HG03571 (cell line): ENCODE measurements at regions not wholly inside any gene's neighbourhood (a gene's known extent, or its start where the extent isn't known, plus 50 kb on each side); places are given as distances from the start of the nearest gene placed in this dataset.
"Not testable (repeated sequence)": the region's sequence is repeated elsewhere in the genome, so short reads cannot be mapped to it uniquely, and the experiment has no call there.

Source experiments
- ATAC-seq: cut with Tn5 transposase; IDR thresholded peaks from one replicate; pipeline ENCODE4 v1.9.1; 2021; ENCODE audit not compliant: unreplicated experiment

DNA sequence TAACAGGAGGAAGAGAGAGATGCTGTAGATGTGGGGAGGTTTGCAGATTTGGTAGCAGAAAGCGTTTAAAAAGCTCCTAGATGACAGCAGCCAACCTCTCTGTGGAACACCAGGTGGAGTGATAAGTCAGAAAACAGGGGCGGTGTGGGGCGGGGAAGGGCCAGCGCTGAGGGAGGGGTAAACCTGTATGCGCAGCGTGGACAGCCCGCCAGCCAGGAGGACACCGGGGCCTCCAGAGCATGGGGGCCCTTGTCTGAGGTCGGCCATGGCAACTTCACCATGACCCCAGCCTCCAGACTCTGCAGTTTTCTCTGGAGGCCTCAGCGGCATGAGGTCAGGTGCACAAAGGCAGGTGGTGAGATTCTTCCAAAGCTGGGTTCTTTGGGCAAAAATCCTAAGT is 423.7 kb downstream of the BRD1 start:
- ATAC-seq, result no peak

GRCh38 chr22:49403102-49403501 is 424.6 kb downstream of the BRD1 start:
- ATAC-seq, result no peak

GRCh38 chr22:49402169-49402568 is 425.5 kb downstream of the BRD1 start:
- ATAC-seq, result no peak

DNA sequence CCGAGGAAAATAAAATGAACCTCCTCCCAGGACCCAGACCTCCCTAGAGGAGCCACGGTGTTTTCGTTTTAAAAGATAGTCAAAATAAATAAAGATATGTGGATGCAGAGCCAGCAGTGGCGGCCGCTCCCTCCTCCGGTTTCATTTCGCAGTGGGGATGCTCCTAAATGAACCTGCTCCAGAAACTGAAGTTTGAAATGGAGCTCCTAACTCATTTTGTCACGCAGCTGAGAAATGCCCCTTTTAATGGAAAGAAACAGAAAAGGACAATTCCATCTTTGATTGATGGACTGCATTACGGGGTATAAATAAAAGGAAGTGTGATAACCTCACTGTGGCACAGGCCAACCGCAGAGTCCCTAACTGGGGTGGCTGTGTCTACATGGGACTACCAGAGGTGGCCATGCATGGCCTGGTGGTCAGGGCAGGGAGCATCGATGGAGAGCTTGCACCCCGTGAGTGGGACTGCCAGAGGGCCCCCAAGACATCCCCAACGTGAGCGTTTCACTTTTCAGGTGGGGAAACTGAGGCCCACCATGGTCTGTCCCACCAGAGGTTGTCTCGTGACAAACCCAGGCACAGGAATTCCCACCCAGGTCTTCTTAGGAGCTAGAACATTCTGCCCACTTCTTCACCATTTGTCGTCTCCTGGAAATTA is 426.6 kb downstream of the BRD1 start:
- no peak for ATAC-seq

GRCh38 chr22:49400136-49400940 is 427.3 kb downstream of the BRD1 start:
- ATAC-seq, result no peak

DNA sequence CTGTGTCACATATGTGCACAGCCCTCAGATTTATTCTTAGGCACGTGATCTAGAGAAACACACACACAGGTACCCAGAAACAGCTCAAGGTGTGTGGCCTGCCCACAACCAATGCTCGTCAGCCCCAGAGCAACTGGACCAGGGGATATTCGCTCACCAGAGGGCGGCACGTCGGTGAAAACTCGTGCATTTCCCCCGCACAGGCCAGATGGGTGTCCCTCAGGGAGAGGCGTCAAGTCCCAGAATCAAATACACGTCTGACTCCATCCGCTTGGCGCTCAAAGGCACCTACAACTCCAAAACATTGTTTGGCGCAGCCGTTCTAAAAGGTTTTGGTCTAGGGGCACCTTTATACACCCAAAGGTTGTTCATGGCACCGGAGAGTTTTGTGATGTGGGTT is 429.0 kb downstream of the BRD1 start:
- no peak for ATAC-seq

- no peak for ATAC-seq
Observed at GRCh38 chr22:49398115-49398514, 429.6 kb downstream of the BRD1 start.

GRCh38 chr22:49396817-49397216 is 430.9 kb downstream of the BRD1 start:
- no peak for ATAC-seq

GRCh38 chr22:49395617-49396016 is 432.1 kb downstream of the BRD1 start:
- no peak for ATAC-seq

DNA sequence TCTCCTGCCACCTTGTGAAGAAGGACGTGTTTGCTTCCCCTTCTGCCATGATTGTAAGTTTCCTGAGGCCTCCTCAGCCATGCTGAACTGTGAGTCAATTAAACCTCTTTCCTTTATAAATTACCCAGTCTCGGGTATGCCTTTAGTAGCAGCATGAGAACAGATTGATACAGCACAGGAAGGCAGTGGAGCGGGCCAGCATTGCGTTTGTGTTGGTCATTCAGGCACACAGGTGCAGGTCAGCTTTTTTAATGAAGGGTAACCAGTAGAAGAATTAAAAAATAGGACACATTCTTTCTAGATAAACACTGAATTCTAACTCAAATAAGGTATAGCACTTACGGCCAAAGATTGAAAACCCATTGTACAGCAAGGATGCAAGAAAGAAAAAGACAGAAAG is 432.6 kb downstream of the BRD1 start:
- not testable (repeated sequence) for ATAC-seq

GRCh38 chr22:49394116-49394785 is 433.4 kb downstream of the BRD1 start:
- ATAC-seq, result no peak

DNA sequence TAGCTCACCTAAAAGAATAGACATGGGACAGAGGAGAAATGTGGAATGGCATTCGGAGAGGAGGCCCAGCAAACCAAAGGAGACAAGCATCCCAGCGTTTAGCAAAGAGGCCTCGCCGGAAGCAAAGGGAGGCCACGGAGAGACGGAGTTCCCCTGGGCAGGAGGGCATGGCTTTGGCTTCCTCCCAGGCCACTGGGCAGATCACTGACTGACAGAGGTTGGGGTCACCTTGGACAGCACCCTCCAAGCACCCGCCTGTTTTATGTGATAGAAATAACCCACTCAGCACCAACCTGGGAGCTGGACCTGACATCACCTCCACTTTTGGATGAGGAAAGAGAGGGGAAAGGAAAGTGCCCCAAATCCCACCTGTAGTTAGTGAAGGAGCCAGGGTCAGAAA is 434.1 kb downstream of the BRD1 start:
- no peak for ATAC-seq

DNA sequence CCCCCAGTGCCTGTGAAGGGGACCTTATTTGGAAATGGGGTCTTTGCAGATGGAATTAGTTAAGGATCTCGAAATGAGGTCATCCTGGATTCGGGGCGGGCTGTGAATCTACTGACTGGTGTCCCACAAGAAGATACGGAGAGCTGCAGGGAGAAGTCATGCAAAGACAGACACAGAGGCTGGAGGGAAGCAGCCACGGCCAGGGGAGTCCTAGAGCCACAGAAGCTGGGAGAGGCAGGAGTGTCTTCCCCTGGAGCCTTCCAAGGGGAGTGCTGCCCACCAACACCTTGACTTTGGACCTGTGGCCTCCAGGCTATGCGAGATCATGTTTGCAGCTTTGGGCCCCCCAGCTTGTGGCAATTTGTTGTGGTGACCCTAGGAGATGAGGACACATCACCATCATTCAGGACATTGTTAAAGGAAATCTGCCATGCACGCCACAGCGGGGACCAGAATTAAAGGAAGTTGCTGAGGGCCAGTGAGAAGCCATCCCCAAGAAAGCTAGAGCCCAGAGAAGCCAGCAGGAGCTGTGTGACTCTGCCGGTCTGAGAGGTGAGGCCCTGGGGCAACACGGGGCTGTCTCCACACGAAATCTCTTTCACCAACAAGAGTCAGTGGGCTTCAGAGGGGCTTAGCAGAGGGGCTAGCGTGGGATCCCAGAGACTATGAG is 434.7 kb downstream of the BRD1 start:
- ATAC-seq, result no peak

GRCh38 chr22:49392247-49392646 is 435.4 kb downstream of the BRD1 start:
- no peak for ATAC-seq

- ATAC-seq, result no peak
Observed at GRCh38 chr22:49391436-49391835, 436.2 kb downstream of the BRD1 start.

DNA sequence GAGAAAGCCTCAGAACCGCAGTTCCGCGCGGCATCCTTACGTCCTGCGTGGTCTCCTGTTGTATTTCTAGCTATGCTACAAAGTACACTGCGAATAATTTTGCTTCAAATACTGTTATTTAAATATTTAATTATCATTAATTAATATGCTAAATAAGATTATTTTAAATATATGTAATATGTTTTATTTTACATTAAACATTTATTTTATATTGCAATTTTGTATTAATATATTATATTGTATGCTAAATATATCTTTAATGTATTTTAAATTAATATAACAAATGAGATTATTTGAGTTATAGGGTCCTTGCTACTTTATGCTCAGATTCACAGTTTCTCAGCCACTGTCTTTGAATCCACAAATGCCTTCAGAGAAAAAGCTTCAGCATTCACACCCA is 436.7 kb downstream of the BRD1 start:
- ATAC-seq, result no peak

GRCh38 chr22:49383909-49384308 is 443.8 kb downstream of the BRD1 start:
- not testable (repeated sequence) for ATAC-seq

DNA sequence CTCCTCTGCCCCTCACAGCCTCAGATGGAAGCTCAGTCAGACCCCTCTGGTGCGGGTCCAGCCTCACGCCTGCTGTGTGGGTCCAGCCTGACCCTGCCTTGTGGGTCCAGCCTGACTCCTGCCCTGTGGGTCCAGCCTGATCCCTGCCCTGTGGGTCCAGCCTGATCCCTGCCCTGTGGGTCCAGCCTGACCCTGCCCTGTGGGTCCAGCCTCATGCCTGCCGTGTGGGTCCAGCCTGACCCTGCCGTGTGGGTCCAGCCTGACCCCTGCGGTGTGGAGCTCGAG is 445.3 kb downstream of the BRD1 start:
- no peak for ATAC-seq

GRCh38 chr22:49381595-49382450 is 445.9 kb downstream of the BRD1 start:
- no peak for ATAC-seq

DNA sequence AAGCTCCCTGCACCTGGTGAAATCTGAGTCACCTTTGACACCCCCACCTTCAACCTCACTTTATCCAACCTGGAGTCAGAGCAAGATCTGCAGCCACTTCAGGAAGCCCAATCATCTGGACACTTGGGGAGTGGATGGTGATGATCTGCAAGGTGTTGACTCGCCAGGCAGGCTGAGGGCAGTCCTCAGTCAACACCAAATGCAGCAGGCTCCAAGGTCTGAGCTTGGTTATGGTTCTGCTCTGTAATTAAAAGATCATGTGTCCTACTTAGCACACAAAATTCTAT is 446.9 kb downstream of the BRD1 start:
- ATAC-seq, result no peak
